ENCODE measurements at regions not wholly inside any gene's neighbourhood (a gene's known extent, or its start where the extent isn't known, plus 50 kb on each side); places are given as distances from the start of the nearest gene placed in this dataset.
"Not testable (repeated sequence)": the region's sequence is repeated elsewhere in the genome, so short reads cannot be mapped to it uniquely, and the experiment has no call there.

DNA sequence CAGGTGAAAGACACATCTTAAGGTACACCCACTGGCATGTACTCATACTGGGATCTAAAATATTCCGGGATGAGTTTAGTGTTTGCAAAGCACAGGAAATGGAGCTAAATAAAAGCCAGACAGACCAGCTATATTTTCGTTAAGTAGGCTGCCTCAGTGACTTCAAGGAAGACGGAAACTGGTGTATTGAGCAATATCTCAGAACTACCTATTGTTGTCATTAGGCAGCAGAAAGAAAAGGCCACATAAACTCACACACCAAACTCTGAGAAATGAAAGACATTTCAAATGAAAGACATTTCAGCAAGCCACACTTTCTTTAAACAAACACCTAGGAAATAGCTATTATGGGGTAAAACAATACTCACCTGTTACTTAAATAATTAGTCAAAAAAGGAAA lies 761.7 kb upstream of the SEMA6D start:
- DNase-seq (ENCODE audit: low spot score) = no peak

- DNase-seq (ENCODE audit: low spot score) = no peak
Observed at GRCh38 chr15:46956456-46956855, 760.8 kb upstream of the SEMA6D start.

GRCh38 chr15:46956881-46957280 lies 760.4 kb upstream of the SEMA6D start:
- no peak for DNase-seq (ENCODE audit: low spot score)

GRCh38 chr15:46960581-46960980 lies 756.7 kb upstream of the SEMA6D start:
- no peak for DNase-seq (ENCODE audit: low spot score)

DNA sequence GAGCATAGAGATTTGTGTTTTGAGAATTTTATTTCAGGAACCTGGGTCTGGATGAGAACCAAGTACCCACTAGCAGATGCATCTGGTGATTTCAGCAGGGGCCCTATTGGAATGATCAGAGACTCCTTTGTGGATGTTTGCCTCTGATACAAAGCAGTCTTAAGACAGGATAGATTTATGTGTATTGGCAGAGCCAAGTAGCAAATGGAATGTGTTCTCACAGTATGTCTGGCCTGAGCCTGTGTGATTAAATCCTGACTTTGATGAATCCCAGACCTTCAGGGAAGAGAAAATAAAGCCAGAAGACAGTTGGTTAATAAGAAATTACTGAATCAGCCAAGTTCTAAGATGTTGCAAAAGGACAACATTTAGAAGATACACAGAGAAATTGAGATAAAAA lies 755.5 kb upstream of the SEMA6D start:
- DNase-seq (ENCODE audit: low spot score) = no peak

GRCh38 chr15:46988055-46988454 lies 729.2 kb upstream of the SEMA6D start:
- DNase-seq (ENCODE audit: low spot score) = not testable (repeated sequence)

DNA sequence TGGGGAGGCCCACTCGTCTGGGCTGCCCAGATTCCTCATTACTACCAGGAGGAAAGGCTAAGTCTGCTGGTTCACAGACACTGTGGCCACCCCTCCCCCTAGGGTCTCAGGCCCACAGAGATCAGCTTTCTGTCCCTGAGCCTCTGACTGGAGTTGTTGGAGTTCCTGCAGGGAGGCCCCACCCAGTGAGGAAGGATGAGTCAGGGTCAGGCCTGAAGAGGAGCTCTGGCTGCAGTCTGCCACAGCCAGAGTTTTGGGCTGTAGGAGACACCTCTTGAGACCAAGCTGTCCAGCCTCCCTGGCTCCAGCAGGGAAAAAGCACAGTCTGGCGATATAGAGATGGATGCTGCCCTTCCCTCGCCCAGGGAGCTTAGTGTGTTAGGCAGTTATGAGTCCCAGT lies 720.9 kb upstream of the SEMA6D start:
- DNase-seq (ENCODE audit: low spot score) = no peak

DNA sequence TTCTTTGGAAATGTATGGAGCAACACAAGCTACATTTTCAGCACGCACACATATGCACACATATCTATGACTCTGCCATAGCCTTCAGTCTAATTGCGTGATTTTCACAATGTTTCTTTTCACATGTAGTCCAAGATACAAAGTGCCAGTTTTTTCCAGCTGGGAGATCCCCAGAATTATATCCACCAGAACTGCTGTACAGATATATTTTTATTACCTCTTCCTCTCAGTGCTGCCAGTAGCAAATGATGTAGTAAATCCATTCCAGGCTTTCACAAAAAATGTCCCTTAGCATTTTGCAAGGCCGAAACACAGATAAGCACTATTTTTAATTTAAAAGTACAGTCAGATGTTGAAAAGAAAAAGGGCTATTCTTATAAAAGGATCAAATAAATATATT lies 719.8 kb upstream of the SEMA6D start:
- no peak for DNase-seq (ENCODE audit: low spot score)

- no peak for DNase-seq (ENCODE audit: low spot score)
Observed at GRCh38 chr15:47003568-47003967, 713.7 kb upstream of the SEMA6D start.

DNA sequence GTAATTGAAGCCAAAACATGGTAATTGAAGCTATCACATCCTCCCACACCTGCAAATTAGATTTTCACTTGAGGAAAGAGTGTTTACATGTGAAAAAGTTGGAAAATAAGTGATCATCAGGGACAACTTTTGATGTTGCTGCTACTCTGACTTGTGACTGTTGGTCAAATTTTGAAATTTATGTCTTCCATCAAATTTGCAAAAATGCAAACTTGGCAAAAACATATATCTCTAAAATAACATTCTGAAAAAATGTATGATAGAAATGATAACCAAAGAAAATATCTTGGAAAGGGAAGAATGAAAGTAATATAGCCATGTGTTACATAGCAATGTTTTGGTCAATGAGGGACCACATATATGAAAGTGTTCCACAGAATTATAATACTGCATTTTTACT lies 703.9 kb upstream of the SEMA6D start:
- no peak for DNase-seq (ENCODE audit: low spot score)

- no peak for DNase-seq (ENCODE audit: low spot score)
Observed at GRCh38 chr15:47027322-47027946, 689.9 kb upstream of the SEMA6D start.

DNA sequence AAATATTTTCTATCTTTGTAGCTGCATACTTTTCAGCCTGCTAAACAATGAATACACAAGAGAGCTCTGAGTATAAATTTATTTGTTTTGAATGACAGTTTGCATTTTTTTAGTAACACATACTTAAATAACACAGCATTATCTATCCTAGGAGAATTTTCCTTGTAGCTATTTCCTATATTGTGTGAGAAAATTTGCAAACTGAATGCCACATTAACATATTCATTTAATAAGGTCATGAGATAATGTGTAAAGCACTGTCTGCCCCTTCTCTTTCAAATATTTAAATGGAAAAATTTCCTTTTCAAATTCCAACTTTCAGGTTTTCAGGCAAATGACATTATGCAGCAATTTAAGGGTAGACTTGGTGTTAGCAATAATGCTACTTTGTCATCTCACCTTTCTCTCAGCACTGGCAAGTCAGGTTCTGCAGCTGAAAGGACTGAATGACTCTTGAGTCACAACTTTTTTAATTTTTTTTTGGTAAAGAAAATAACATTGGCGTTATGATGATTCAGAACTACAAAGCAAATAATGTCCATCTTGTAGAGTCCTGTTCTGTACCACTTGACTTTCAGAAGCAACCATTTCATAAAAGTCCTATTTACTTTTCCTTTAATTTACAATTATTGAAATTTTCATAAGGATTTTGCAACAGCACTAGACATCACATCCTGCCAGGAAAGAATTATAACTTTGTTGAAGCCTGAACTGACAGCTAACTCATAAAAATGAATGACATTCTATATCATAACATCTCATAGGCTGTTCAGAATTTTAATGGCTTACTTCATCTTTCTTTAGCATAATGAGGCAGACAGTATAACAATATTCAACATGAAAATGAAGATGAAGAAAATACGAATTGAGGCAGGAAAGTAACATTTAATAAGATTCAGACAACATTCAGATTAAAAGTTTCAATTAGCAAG lies 681.6 kb upstream of the SEMA6D start:
- no peak for DNase-seq (ENCODE audit: low spot score)

DNA sequence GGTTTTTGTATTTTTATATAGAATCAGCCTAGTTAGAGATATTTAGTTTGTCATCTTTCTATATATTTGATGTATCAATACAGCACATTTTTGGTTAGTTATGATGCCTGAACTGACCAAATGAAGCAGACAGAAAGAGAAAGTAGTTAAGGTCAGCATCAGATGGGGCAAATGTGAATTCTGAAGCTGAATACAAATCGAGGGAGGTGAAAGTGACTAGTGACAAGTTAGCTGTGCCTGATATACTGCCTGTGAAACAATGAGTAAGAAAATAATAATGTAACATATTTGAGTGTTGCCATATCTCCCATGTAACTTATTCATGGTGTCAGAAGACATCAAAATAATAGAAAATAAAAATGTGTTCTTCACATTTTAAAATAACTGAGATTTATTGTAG lies 680.3 kb upstream of the SEMA6D start:
- DNase-seq (ENCODE audit: low spot score) = no peak

- no peak for DNase-seq (ENCODE audit: low spot score)
Observed at GRCh38 chr15:47039225-47039624, 678.1 kb upstream of the SEMA6D start.

DNA sequence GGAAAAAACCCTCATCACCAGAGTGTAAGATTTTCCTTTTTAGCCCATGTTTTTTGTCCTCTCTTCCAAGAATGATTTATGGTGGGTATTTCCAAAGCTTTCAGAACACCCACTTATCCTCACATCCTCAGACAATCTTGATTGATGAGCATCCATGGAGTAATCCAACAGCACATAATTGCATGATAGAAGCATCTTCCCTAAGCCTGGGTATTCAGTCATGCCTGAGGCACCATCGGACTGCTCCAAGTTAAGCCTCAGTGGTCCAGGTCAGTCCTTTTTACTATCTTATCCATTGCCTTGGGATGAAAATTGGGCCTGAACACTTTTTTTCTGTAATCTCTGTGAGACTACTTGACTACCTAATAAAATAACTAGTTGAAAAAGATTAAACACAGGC lies 676.0 kb upstream of the SEMA6D start:
- DNase-seq (ENCODE audit: low spot score) = no peak

GRCh38 chr15:47047981-47048380 lies 669.3 kb upstream of the SEMA6D start:
- not testable (repeated sequence) for DNase-seq (ENCODE audit: low spot score)

DNA sequence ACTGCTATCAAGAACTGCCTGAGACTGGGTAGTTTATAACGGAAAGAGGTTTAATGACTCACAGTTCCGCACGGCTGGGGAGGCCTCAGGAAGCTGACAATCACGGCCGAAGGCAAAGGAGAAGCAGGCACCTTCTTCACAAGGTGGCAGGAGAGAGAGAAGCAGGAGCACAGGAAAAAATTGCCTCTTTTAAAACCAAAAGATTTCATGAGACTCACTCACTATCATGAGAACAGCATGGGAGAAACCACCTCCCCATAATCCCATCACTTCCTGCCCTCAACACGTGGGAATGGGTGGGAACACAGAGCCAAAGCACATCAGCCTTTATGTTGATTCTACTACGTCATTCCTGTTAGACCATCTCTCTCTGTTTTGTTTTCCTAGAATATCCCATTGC lies 650.9 kb upstream of the SEMA6D start:
- DNase-seq (ENCODE audit: low spot score) = no peak

DNA sequence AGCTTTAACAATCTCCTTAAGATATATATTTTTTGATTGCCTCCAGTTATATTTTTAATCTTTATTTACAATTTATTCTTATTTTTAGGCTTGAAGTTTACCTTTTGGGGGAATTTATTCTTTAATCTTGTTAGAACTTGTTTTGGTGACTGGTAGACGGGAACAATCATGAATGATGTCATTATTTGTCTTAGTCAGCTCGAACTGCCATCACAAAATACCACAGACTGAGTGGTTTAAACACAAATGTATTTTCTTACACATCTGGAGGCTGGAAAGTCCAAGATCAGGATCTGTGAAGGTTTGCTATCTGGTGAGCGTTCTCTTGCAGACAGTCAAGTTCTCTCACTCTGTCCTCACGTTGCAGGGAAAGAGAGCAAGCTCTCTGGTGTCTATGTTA lies 639.5 kb upstream of the SEMA6D start:
- not testable (repeated sequence) for DNase-seq (ENCODE audit: low spot score)

DNA sequence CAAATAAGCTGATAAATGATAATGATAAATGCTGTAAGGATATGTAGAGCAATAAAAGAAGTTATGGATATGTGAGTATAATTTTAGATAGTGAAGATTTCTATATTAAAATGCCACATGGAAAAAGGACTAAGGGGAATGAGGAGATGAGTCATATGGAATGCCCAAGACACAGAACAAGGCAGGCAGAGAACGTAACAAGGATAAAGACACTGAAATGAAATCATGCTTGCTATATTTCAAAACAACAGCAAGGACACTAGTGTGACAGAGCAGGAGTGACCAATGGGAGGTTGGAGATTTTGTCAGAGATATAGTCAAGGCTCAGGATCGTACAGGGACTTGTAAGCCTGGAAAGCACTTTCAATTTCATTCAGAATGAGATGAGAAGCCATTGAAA lies 621.5 kb upstream of the SEMA6D start:
- no peak for DNase-seq (ENCODE audit: low spot score)

- DNase-seq (ENCODE audit: low spot score) = not testable (repeated sequence)
Observed at GRCh38 chr15:47098526-47098925, 618.8 kb upstream of the SEMA6D start.

DNA sequence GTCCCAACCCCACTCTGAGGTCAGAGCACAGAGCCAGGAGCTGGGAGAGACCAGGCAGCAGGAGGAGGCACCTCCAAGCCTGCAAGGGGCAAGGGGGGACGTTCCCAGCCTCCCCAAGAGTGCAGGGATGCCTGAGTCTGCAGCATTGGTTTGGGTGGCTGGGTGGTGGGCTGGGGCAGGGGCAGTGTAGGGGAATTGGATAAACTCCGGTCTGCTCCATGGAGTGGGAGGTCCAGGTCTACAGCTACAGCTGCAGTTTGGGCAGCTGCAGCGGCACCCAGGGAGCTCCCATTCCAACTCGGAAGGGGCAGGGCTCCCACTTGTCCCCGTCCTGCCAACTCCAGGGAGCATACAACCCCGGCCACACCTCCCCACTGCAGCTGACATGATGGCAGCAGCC lies 617.5 kb upstream of the SEMA6D start:
- DNase-seq (ENCODE audit: low spot score) = not testable (repeated sequence)

GRCh38 chr15:47108800-47109199 lies 608.5 kb upstream of the SEMA6D start:
- not testable (repeated sequence) for DNase-seq (ENCODE audit: low spot score)

DNA sequence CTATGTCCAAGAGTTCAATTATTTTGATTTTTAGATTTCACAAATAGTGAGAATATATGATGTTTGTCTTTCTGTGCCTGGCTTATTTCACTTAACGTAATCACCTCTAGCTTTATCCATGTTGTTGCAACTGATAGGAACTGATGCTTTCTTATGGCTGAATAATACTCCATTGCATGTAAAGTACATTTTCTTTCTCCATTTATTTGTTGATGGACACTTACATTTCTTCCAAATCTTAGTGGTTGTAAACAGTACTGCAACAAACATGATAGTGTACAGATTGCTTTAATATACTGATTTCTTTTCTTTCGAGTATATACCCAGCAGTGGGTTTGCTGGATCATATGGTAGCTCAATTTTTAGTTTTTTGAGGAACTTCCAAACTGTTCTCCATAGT lies 600.6 kb upstream of the SEMA6D start:
- DNase-seq (ENCODE audit: low spot score) = no peak

DNA sequence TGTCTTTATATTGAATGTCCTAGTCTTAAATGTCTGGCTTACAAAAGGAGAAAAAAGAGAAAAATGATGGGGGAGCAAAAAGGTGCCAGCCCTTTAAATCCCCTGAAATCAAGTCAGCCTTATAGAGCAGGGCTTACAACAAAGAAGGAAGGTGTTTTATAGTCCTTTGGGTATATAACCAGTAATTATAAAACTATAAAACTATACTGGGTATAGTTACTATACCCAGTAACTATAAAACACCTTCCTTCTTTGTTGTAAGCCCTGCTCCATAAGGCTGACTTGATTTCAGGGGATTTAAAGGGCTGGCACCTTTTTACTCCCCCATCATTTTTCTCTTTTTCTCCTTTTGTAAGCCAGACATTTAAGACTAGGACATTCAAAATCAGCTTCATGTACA lies 598.0 kb upstream of the SEMA6D start:
- no peak for DNase-seq (ENCODE audit: low spot score)

All from kidney capillary endothelial cell (primary cell).